H9 (cell line): ENCODE measurements at regions not wholly inside any gene's neighbourhood (a gene's known extent, or its start where the extent isn't known, plus 50 kb on each side); places are given as distances from the start of the nearest gene placed in this dataset.

Source experiments
- DNase-seq: peaks from one replicate; pipeline ENCODE4 v3.0.0-alpha.2; 2017
- H2AFZ ChIP-seq: one replicate; pipeline ENCODE4 v1.6.1; 2013; ENCODE audit warnings: mild to moderate bottlenecking, low read length, control low read depth, moderate library complexity
- H2AK5ac ChIP-seq: 2 replicates; pipeline ENCODE4 v1.6.1; 2013; ENCODE audit warnings: low read length, control low read depth, mixed read lengths; ENCODE audit not compliant: insufficient read length
- H2BK120ac ChIP-seq: one replicate; pipeline ENCODE4 v1.6.1; 2013; ENCODE audit warnings: low read depth, mild to moderate bottlenecking, low read length, control low read depth, inconsistent platforms; ENCODE audit not compliant: poor library complexity, severe bottlenecking
- H2BK12ac ChIP-seq: 2 replicates; pipeline ENCODE4 v1.6.1; 2013; ENCODE audit warnings: low read length, control low read depth, mixed read lengths, low read depth; ENCODE audit not compliant: insufficient read length
- H2BK15ac ChIP-seq: 2 replicates; pipeline ENCODE4 v1.6.1; 2013; ENCODE audit warnings: low read depth, low read length, control low read depth
- H2BK20ac ChIP-seq: one replicate; pipeline ENCODE4 v1.6.1; 2013; ENCODE audit warnings: low read depth, mild to moderate bottlenecking, low read length, control low read depth, inconsistent platforms; ENCODE audit not compliant: poor library complexity, severe bottlenecking
- H2BK5ac ChIP-seq: 2 replicates; pipeline ENCODE4 v1.6.1; 2013; ENCODE audit warnings: low read length, control low read depth, mixed read lengths; ENCODE audit not compliant: insufficient read length
- H3K14ac ChIP-seq: 2 replicates; pipeline ENCODE4 v1.6.1; 2013; ENCODE audit warnings: low read length, control low read depth; ENCODE audit not compliant: insufficient read depth
- H3K18ac ChIP-seq: 2 replicates; pipeline ENCODE4 v1.6.1; 2013; ENCODE audit warnings: low read depth, mild to moderate bottlenecking, mixed read lengths, low read length, control low read depth; ENCODE audit not compliant: insufficient read length
- H3K23ac ChIP-seq: 2 replicates; pipeline ENCODE4 v1.6.1; 2013; ENCODE audit warnings: low read length, control low read depth, mixed read lengths, low read depth; ENCODE audit not compliant: insufficient read length
- H3K23me2 ChIP-seq: 2 replicates; pipeline ENCODE4 v1.6.1; 2013; ENCODE audit warnings: low read depth, mild to moderate bottlenecking, mixed read lengths, low read length, control low read depth; ENCODE audit not compliant: insufficient read length, poor library complexity, severe bottlenecking
- H3K27ac ChIP-seq: 2 replicates; pipeline ENCODE4 v1.5.1; 2013; ENCODE audit warnings: low read length, control low read depth, mixed read lengths, low read depth; ENCODE audit not compliant: insufficient read length
- H3K27me3 ChIP-seq: 2 replicates; pipeline ENCODE4 v1.6.1; 2013; ENCODE audit warnings: low read length, control low read depth, inconsistent platforms; ENCODE audit not compliant: insufficient read depth
- H3K4ac ChIP-seq: 2 replicates; pipeline ENCODE4 v1.6.1; 2013; ENCODE audit warnings: low read depth, mild to moderate bottlenecking, control low read depth, inconsistent platforms, low read length, moderate library complexity
- H3K4me1 ChIP-seq: 2 replicates; pipeline ENCODE4 v1.6.1; 2013; ENCODE audit warnings: low read length, control low read depth, inconsistent platforms; ENCODE audit not compliant: insufficient read depth
- H3K4me2 ChIP-seq: 2 replicates; pipeline ENCODE4 v1.6.1; 2013; ENCODE audit warnings: low read length, control low read depth, mixed read lengths; ENCODE audit not compliant: insufficient read length, insufficient read depth
- H3K56ac ChIP-seq: 2 replicates; pipeline ENCODE4 v1.6.1; 2013; ENCODE audit warnings: low read depth, mild to moderate bottlenecking, mixed read lengths, low read length, control low read depth; ENCODE audit not compliant: insufficient read length
- H3K79me1 ChIP-seq: 2 replicates; pipeline ENCODE4 v1.6.1; 2013; ENCODE audit warnings: low read depth, mild to moderate bottlenecking, moderate library complexity, low read length, control low read depth, inconsistent platforms; ENCODE audit not compliant: insufficient read depth, poor library complexity, severe bottlenecking
- H3K79me2 ChIP-seq: 2 replicates; pipeline ENCODE4 v1.6.1; 2013; ENCODE audit warnings: low read length, control low read depth, inconsistent platforms; ENCODE audit not compliant: insufficient read depth
- H3K9ac ChIP-seq: 2 replicates; pipeline ENCODE4 v1.6.1; 2013; ENCODE audit warnings: low read length, control low read depth, mixed read lengths; ENCODE audit not compliant: insufficient read length; ENCODE audit errors: extremely low read depth
- H3K9me3 ChIP-seq: one replicate; pipeline ENCODE4 v1.6.1; 2013; ENCODE audit warnings: low read depth, low read length, inconsistent platforms; ENCODE audit not compliant: control insufficient read depth
- H3T11ph ChIP-seq: one replicate; pipeline ENCODE4 v1.6.1; 2013; ENCODE audit warnings: mild to moderate bottlenecking, low read length, control low read depth, inconsistent platforms
- H4K20me1 ChIP-seq: one replicate; pipeline ENCODE4 v1.6.1; 2013; ENCODE audit not compliant: control insufficient read depth, insufficient read length, insufficient read depth
- H4K5ac ChIP-seq: 2 replicates; pipeline ENCODE4 v1.6.1; 2013; ENCODE audit warnings: low read depth, mild to moderate bottlenecking, mixed read lengths, low read length, control low read depth; ENCODE audit not compliant: insufficient read length
- H4K8ac ChIP-seq: replicated peaks from 2 replicates; pipeline ENCODE4 v1.6.1; 2013; ENCODE audit warnings: low read length, control low read depth, mixed read lengths, low read depth; ENCODE audit not compliant: insufficient read length
- H4K91ac ChIP-seq: 2 replicates; pipeline ENCODE4 v1.6.1; 2013; ENCODE audit warnings: low read depth, mild to moderate bottlenecking, moderate library complexity, mixed read lengths, low read length, control low read depth; ENCODE audit not compliant: insufficient read length
- H3K27ac Mint-ChIP-seq, 3 experiments: 2 replicates in 2 of 3; 3 replicates in 1 of 3; pipeline ENCODE4 v1.8.0; 2020 to 2021; ENCODE audit warnings: mixed read lengths in 3 of 3, mild to moderate bottlenecking in 1 of 3, moderate library complexity in 1 of 3
- H3K27me3 Mint-ChIP-seq: 2 replicates; pipeline ENCODE4 v1.8.0; 2021; ENCODE audit warnings: low read depth, mild to moderate bottlenecking, moderate library complexity, mixed read lengths
- H3K36me3 Mint-ChIP-seq, 3 experiments: 2 replicates in 2 of 3; 3 replicates in 1 of 3; pipeline ENCODE4 v1.8.0; 2020 to 2021; ENCODE audit warnings: low read depth in 3 of 3, mixed read lengths in 3 of 3; ENCODE audit not compliant: insufficient read depth in 1 of 3
- H3K4me1 Mint-ChIP-seq, 2 experiments: 2 replicates each; pipeline ENCODE4 v1.8.0; 2020; ENCODE audit warnings: mixed read lengths in 2 of 2
- H3K4me3 Mint-ChIP-seq, 2 experiments: 2 replicates in 1 of 2; 3 replicates in 1 of 2; pipeline ENCODE4 v1.8.0; 2020 to 2021; ENCODE audit warnings: mild to moderate bottlenecking in 2 of 2, mixed read lengths in 2 of 2, moderate library complexity in 1 of 2
- H3K9me3 Mint-ChIP-seq, 2 experiments: 2 replicates in 1 of 2; 3 replicates in 1 of 2; pipeline ENCODE4 v1.8.0; 2020; ENCODE audit warnings: mild to moderate bottlenecking in 2 of 2, mixed read lengths in 2 of 2, moderate library complexity in 1 of 2
- CTCF ChIP-seq: fragments of 200-600 bp; sonication (generic); conservative IDR thresholded peaks from 3 replicates; pipeline ENCODE4 v1.8.0; 2021; ENCODE audit warnings: antibody characterized with exemption, mild to moderate bottlenecking
- WGBS: extraction: QIAGEN DNeasy Blood & Tissue Kit; methylation state at CpG from one replicate; pipeline ENCODE4 v1.1.7; 2013; ENCODE audit warnings: missing lambda C conversion rate, low lambda C conversion rate, mixed read lengths; ENCODE audit not compliant: insufficient read length; ENCODE audit errors: extremely low coverage; 5-methylcytosine and 5-hydroxymethylcytosine counted together

- no peak overlapping the region for H2BK120ac ChIP-seq
- no peak overlapping the region for H2AFZ ChIP-seq
- H2BK20ac ChIP-seq: no peak overlapping the region
- no peak overlapping the region for H3K23ac ChIP-seq
- no peak overlapping the region for H3K18ac ChIP-seq
- H4K8ac ChIP-seq: no peak overlapping the region
- H3K4me2 ChIP-seq: no peak overlapping the region
- no peak for DNase-seq
- H3K27me3 ChIP-seq: no peaks in the 10 kb centered on the region
- H3K23me2 ChIP-seq: no peaks in the 10 kb centered on the region
- no CpG with 5 or more reads among the region's 3 CpGs for WGBS
- H3K9me3 Mint-ChIP-seq: no peaks in the 10 kb centered on the region
- peaks cover 2 to 5% of the 10 kb centered on the region in 2 experiments; a peak in 3 of 4 replicates for H3K4me1 Mint-ChIP-seq
- H3K27me3 Mint-ChIP-seq: no peaks in the 10 kb centered on the region
- no peak overlapping the region for H2BK12ac ChIP-seq
- H4K5ac ChIP-seq: no peak overlapping the region
- no peak overlapping the region for H2AK5ac ChIP-seq
- H3K4me1 ChIP-seq: no peaks in the 10 kb centered on the region
- TF ChIP-seq CTCF: peak; percentile 81
- H3K27ac ChIP-seq: no peak overlapping the region
- no peaks in the 10 kb centered on the region for H3K36me3 Mint-ChIP-seq
- H3K9ac ChIP-seq: no peak overlapping the region
- H2BK15ac ChIP-seq: no peak overlapping the region
- no peak overlapping the region for H2BK5ac ChIP-seq
- H3K4ac ChIP-seq: no peak overlapping the region
- no peaks in the 10 kb centered on the region for H3K79me2 ChIP-seq
- H3T11ph ChIP-seq: no peak overlapping the region
- H3K27ac Mint-ChIP-seq: no peak overlapping the region
- H4K20me1 ChIP-seq: no peaks in the 10 kb centered on the region
- no peak overlapping the region for H3K56ac ChIP-seq
- H3K79me1 ChIP-seq: no peaks in the 10 kb centered on the region
- H3K9me3 ChIP-seq: no peaks in the 10 kb centered on the region
- no peak overlapping the region for H3K4me3 Mint-ChIP-seq
- H4K91ac ChIP-seq: no peak overlapping the region
- no peak overlapping the region for H3K14ac ChIP-seq
Measured at GRCh38 chr4:124334119-124334518, 378.4 kb downstream of the ANKRD50 start.
